ENCODE measurements at regions not wholly inside any gene's neighbourhood (a gene's known extent, or its start where the extent isn't known, plus 50 kb on each side); places are given as distances from the start of the nearest gene placed in this dataset.
A peak's percentile ranks its signal among the peaks of the same experiment; 100 is the strongest.

- intact Hi-C loops (cut with DNase I): no loop called here
- H3K9me3 ChIP-seq: no peaks in the 10 kb centered on the region
- 75 to 93% (median 90%) methylated on average over 3 of the region's 3 CpGs for WGBS, 3 donors
- TF ChIP-seq CTCF (IDR thresholded peaks at IDR 0.05): no peak
- DNase-seq (peak in 1 of 2 donors; percentile 18), ATAC-seq (no peak)
- no peak overlapping the region for H3K27ac ChIP-seq
- no peaks in the 10 kb centered on the region for H3K36me3 ChIP-seq (ENCODE audit: insufficient read depth in 1 of 2, low read depth in 1 of 2)
- no peaks in the 10 kb centered on the region for H3K27me3 ChIP-seq (ENCODE audit: insufficient read depth in 3 of 3, low read length in 2 of 3)
- no peak overlapping the region for H3K4me3 ChIP-seq
- no peaks in the 10 kb centered on the region for H3K4me1 ChIP-seq
Observed at GRCh38 chrX:81054904-81055303, 146.8 kb downstream of the HMGN5 start.

- Histone ChIP-seq H3K36me3 (ENCODE audit: insufficient read depth in 1 of 2, low read depth in 1 of 2) (no peaks in the 10 kb centered on the region), H3K9me3 (no peaks in the 10 kb centered on the region), H3K27me3 (ENCODE audit: insufficient read depth in 3 of 3, low read length in 2 of 3) (no peaks in the 10 kb centered on the region), H3K4me1 (no peaks in the 10 kb centered on the region), H3K4me3 (no peak overlapping the region), H3K27ac (no peak overlapping the region)
- intact Hi-C loops (cut with DNase I): no loop called here
- DNase-seq: no peak
- no peak for ATAC-seq
- WGBS, 3 donors: 85 to 91% (median 90%) methylated on average over 1 of the region's 1 CpG
- no peak for TF ChIP-seq CTCF (IDR thresholded peaks at IDR 0.05)
Observed at GRCh38 chrX:81021478-81021877, 180.2 kb downstream of the HMGN5 start.

DNA sequence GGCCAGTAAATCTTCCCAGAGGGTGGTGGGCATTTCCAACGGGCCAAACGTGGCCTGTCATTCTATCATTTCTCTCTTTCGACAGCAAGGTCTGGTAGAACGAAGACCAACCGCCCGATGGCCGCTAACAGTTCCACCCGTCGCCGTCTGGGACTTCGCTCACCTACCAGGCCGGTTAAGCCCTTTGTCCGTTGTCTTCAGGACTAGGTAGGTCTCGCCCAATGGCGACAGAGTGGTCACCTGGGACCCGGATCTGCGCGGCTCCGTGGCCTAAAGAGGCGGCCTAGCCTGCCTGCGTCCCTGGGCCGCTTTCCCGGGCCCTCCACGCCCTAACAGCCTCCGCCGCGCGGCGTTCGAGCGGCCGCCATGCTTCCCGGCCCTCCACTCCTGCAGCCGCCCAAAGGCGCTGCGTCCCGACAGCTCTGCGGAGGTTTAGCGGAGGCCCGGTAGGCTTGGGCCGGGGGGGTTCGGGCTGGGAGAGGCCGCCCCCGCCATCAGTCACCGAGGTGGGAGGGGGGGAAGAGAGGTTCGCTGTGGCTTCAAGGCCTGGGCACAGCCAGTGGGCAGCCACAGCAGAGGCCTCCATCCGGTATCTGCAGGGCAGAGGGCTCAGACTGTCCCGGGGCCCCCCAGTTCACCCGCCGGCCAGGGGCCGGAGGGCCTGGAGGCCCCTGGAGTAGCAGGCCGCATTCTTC is 194.0 kb upstream of the BRWD3 start:
- no peak overlapping the region for H3K27ac ChIP-seq
- no peaks in the 10 kb centered on the region for H3K9me3 ChIP-seq
- TF ChIP-seq CTCF (IDR thresholded peaks at IDR 0.05): no peak
- intact Hi-C loops (cut with DNase I): loop anchor here in 1 of 2 donors (5.0 kb wide), 1 partner anchor 744 kb away; no protein-coding TSS in a partner anchor
- WGBS, 3 donors: 78 to 94% (median 93%) methylated on average over 47 to 52 of the region's 52 CpGs
- no peaks in the 10 kb centered on the region for H3K27me3 ChIP-seq (ENCODE audit: insufficient read depth in 3 of 3, low read length in 2 of 3)
- ATAC-seq: no peak
- no peak overlapping the region for H3K4me3 ChIP-seq
- DNase-seq: no peak
- H3K36me3 ChIP-seq (ENCODE audit: insufficient read depth in 1 of 2, low read depth in 1 of 2): no peaks in the 10 kb centered on the region
- H3K4me1 ChIP-seq: no peaks in the 10 kb centered on the region

GRCh38 chrX:80984118-80984517 is 174.4 kb upstream of the BRWD3 start:
- H3K9me3 ChIP-seq: no peaks in the 10 kb centered on the region
- H3K36me3 ChIP-seq (ENCODE audit: insufficient read depth in 1 of 2, low read depth in 1 of 2): no peaks in the 10 kb centered on the region
- ATAC-seq (no peak), DNase-seq (no peak)
- no peak for TF ChIP-seq CTCF (IDR thresholded peaks at IDR 0.05)
- H3K27me3 ChIP-seq (ENCODE audit: insufficient read depth in 3 of 3, low read length in 2 of 3): peaks cover 0 to 3% (median 0%) of the 10 kb centered on the region in 3 donors
- WGBS, 3 donors: 30 to 90% (median 73%) methylated on average over 2 of the region's 2 CpGs
- no peak overlapping the region for H3K27ac ChIP-seq
- intact Hi-C loops (cut with DNase I): no loop called here
- no peaks in the 10 kb centered on the region for H3K4me1 ChIP-seq
- no peak overlapping the region for H3K4me3 ChIP-seq
